ENCODE measurements at regions not wholly inside any gene's neighbourhood (a gene's known extent, or its start where the extent isn't known, plus 50 kb on each side); places are given as distances from the start of the nearest gene placed in this dataset.

DNA sequence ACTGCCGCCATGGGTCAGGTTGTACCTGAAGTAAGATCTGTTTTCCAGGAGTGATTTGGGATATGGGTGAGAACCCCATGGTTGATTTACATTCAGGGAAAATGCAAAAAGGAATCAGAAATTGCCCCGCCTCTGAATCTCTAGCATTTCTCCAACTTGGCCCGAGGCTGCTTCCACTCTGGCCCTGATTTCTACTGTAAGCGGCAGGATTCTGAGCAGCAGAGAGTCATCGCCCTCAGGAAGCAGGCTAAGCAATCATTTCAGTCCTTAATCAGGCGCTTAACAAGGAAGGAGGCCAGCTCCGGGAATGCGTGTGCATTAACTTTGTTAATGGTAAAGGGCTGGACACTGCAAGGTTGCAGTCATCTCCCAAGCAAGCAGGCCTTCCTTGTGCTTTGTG, 88.5 kb upstream of the DHX15 start:
- H3K4me1 Mint-ChIP-seq: peaks cover 2 to 8% of the 10 kb centered on the region in 2 experiments; a peak in 2 of 4 replicates
- H3K27me3 ChIP-seq (ENCODE audit: insufficient read depth, low read length): 0 out of 2 replicates have a peak, but pooled peaks cover 1% of the 10 kb centered on the region
- H4K5ac ChIP-seq (ENCODE audit: insufficient read length, low read depth, low read length): no peak overlapping the region
- H3K9me3 ChIP-seq (ENCODE audit: control insufficient read depth, low read depth, low read length): no peaks in the 10 kb centered on the region
- H3K79me2 ChIP-seq (ENCODE audit: insufficient read depth, low read length): no peaks in the 10 kb centered on the region
- H3K79me1 ChIP-seq (ENCODE audit: insufficient read depth, low read depth, low read length, poor library complexity, severe bottlenecking): no peaks in the 10 kb centered on the region
- H3K27ac Mint-ChIP-seq: no peak overlapping the region; a peak in 1 of 7 replicates
- H3K4me1 ChIP-seq (ENCODE audit: insufficient read depth, low read length): no peaks in the 10 kb centered on the region
- no CpG with 5 or more reads among the region's 8 CpGs for WGBS (ENCODE audit: extremely low coverage, insufficient read length, low lambda C conversion rate)
- H2BK15ac ChIP-seq (ENCODE audit: low read depth, low read length): no peak overlapping the region
- H3K14ac ChIP-seq (ENCODE audit: insufficient read depth, low read length): no peak overlapping the region
- no peak overlapping the region for H3K4me3 Mint-ChIP-seq
- no peak overlapping the region for H2BK120ac ChIP-seq (ENCODE audit: low read depth, low read length, poor library complexity, severe bottlenecking)
- H3K18ac ChIP-seq (ENCODE audit: insufficient read length, low read depth, low read length): no peak overlapping the region
- no peak overlapping the region for H3K56ac ChIP-seq (ENCODE audit: insufficient read length, low read depth, low read length)
- no peak overlapping the region for H2AFZ ChIP-seq (ENCODE audit: low read length)
- no peak overlapping the region for H4K8ac ChIP-seq (replicated peaks; ENCODE audit: insufficient read length, low read depth, low read length)
- no peak overlapping the region for H4K91ac ChIP-seq (ENCODE audit: insufficient read length, low read depth, low read length)
- H4K20me1 ChIP-seq (ENCODE audit: control insufficient read depth, insufficient read depth, insufficient read length): no peaks in the 10 kb centered on the region
- peaks cover 2% of the 10 kb centered on the region; the same call in 1 of the 2 replicates for H3K27me3 Mint-ChIP-seq (ENCODE audit: low read depth)
- no peak overlapping the region for H3K4me2 ChIP-seq (ENCODE audit: insufficient read depth, insufficient read length, low read length)
- H3K27ac ChIP-seq (ENCODE audit: insufficient read length, low read depth, low read length): no peak overlapping the region
- H3K23ac ChIP-seq (ENCODE audit: insufficient read length, low read depth, low read length): no peak overlapping the region
- no peaks in the 10 kb centered on the region for H3K23me2 ChIP-seq (ENCODE audit: insufficient read length, low read depth, low read length, poor library complexity, severe bottlenecking)
- H2BK12ac ChIP-seq (ENCODE audit: insufficient read length, low read depth, low read length): no peak overlapping the region
- no peak overlapping the region for H2BK20ac ChIP-seq (ENCODE audit: low read depth, low read length, poor library complexity, severe bottlenecking)
- no peak overlapping the region for H2AK5ac ChIP-seq (ENCODE audit: insufficient read length, low read length)
- TF ChIP-seq, protein P1, sequence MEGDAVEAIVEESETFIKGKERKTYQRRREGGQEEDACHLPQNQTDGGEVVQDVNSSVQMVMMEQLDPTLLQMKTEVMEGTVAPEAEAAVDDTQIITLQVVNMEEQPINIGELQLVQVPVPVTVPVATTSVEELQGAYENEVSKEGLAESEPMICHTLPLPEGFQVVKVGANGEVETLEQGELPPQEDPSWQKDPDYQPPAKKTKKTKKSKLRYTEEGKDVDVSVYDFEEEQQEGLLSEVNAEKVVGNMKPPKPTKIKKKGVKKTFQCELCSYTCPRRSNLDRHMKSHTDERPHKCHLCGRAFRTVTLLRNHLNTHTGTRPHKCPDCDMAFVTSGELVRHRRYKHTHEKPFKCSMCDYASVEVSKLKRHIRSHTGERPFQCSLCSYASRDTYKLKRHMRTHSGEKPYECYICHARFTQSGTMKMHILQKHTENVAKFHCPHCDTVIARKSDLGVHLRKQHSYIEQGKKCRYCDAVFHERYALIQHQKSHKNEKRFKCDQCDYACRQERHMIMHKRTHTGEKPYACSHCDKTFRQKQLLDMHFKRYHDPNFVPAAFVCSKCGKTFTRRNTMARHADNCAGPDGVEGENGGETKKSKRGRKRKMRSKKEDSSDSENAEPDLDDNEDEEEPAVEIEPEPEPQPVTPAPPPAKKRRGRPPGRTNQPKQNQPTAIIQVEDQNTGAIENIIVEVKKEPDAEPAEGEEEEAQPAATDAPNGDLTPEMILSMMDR (conservative IDR thresholded peaks at IDR 0.05): no peak
- DNase-seq: no peak
- no peak overlapping the region for H2BK5ac ChIP-seq (ENCODE audit: insufficient read length, low read length)
- H3K9me3 Mint-ChIP-seq: peaks cover 16 to 18% of the 10 kb centered on the region in 2 experiments; a peak in 4 of 5 replicates
- H3K36me3 Mint-ChIP-seq (ENCODE audit: insufficient read depth in 1 of 3, low read depth in 3 of 3): peaks cover 8 to 33% (median 19%) of the 10 kb centered on the region in 3 experiments; a peak in 6 of 7 replicates
- no peak overlapping the region for H3K9ac ChIP-seq (ENCODE audit: extremely low read depth, insufficient read length, low read length)
- H3K4ac ChIP-seq (ENCODE audit: low read depth, low read length): no peak overlapping the region
- no peak overlapping the region for H3T11ph ChIP-seq (ENCODE audit: low read length)

Measured in H9 (cell line).